ENCODE measurements at regions not wholly inside any gene's neighbourhood (a gene's known extent, or its start where the extent isn't known, plus 50 kb on each side); places are given as distances from the start of the nearest gene placed in this dataset.

GRCh38 chr2:2992634-2993033, 385.0 kb downstream of the EIPR1 start:
- no peaks in the 10 kb centered on the region for H3K36me3 ChIP-seq
- no peak overlapping the region for H3K4me3 ChIP-seq
- H3K27ac ChIP-seq = no peak overlapping the region
- no peaks in the 10 kb centered on the region for H3K4me1 ChIP-seq
- H3K27me3 ChIP-seq = no peaks in the 10 kb centered on the region
- intact Hi-C loops (cut with DNase I) = no loop called here
- no peak for DNase-seq (ENCODE audit: low spot score in 2 of 2)
- no peak for TF ChIP-seq CTCF (IDR thresholded peaks at IDR 0.05)
- peaks cover 0 to 3% of the 10 kb centered on the region in 2 donors for H3K9me3 ChIP-seq

GRCh38 chr2:2985020-2985419, 392.6 kb downstream of the EIPR1 start:
- TF ChIP-seq CTCF (IDR thresholded peaks at IDR 0.05) = no peak
- H3K4me3 ChIP-seq = no peak overlapping the region
- no peaks in the 10 kb centered on the region for H3K36me3 ChIP-seq
- intact Hi-C loops (cut with DNase I) = no loop called here
- H3K27me3 ChIP-seq = no peaks in the 10 kb centered on the region
- H3K9me3 ChIP-seq = peaks cover 0 to 3% of the 10 kb centered on the region in 2 donors
- no peak overlapping the region for H3K27ac ChIP-seq
- no peaks in the 10 kb centered on the region for H3K4me1 ChIP-seq
- DNase-seq (ENCODE audit: low spot score in 2 of 2) = no peak

- no peaks in the 10 kb centered on the region for H3K36me3 ChIP-seq
- H3K4me3 ChIP-seq = no peak overlapping the region
- intact Hi-C loops (cut with DNase I) = no loop called here
- no peaks in the 10 kb centered on the region for H3K4me1 ChIP-seq
- no peak for DNase-seq (ENCODE audit: low spot score in 2 of 2)
- H3K27me3 ChIP-seq = no peaks in the 10 kb centered on the region
- peaks cover 0 to 7% of the 10 kb centered on the region in 2 donors for H3K9me3 ChIP-seq
- no peak overlapping the region for H3K27ac ChIP-seq
- TF ChIP-seq CTCF (IDR thresholded peaks at IDR 0.05) = no peak
These were observed 396.6 kb downstream of the EIPR1 start for GRCh38 chr2:2981000-2981399.

GRCh38 chr2:2974982-2975381, 402.6 kb downstream of the EIPR1 start:
- intact Hi-C loops (cut with DNase I) = no loop called here
- no peak for TF ChIP-seq CTCF (IDR thresholded peaks at IDR 0.05)

GRCh38 chr2:2960441-2961133, 417.0 kb downstream of the EIPR1 start:
- DNase-seq (ENCODE audit: low spot score in 2 of 2) = no peak

More at GRCh38 chr2:2974982-2975381, 402.6 kb downstream of the EIPR1 start:
- H3K4me3 ChIP-seq = no peak overlapping the region
- no peak for DNase-seq (ENCODE audit: low spot score in 2 of 2)
- no peaks in the 10 kb centered on the region for H3K36me3 ChIP-seq
- H3K27me3 ChIP-seq = no peaks in the 10 kb centered on the region
- no peaks in the 10 kb centered on the region for H3K4me1 ChIP-seq
- no peak overlapping the region for H3K27ac ChIP-seq
- H3K9me3 ChIP-seq = peaks cover 0 to 7% of the 10 kb centered on the region in 2 donors

More at GRCh38 chr2:2960441-2961133, 417.0 kb downstream of the EIPR1 start:
- Histone ChIP-seq H3K9me3 (no peaks in the 10 kb centered on the region), H3K27ac (no peak overlapping the region), H3K27me3 (no peaks in the 10 kb centered on the region), H3K36me3 (no peaks in the 10 kb centered on the region), H3K4me3 (no peak overlapping the region), H3K4me1 (no peaks in the 10 kb centered on the region)
- TF ChIP-seq CTCF (IDR thresholded peaks at IDR 0.05) = no peak
- intact Hi-C loops (cut with DNase I) = no loop called here
